RKO (cell line): ENCODE measurements at regions not wholly inside any gene's neighbourhood (a gene's known extent, or its start where the extent isn't known, plus 50 kb on each side); places are given as distances from the start of the nearest gene placed in this dataset.
"Not testable (repeated sequence)": the region's sequence is repeated elsewhere in the genome, so short reads cannot be mapped to it uniquely, and the experiment has no call there.

Experiments
- DNase-seq: peaks from one replicate; pipeline ENCODE4 v3.0.0-alpha.2; 2016; ENCODE audit warnings: low spot score

DNA sequence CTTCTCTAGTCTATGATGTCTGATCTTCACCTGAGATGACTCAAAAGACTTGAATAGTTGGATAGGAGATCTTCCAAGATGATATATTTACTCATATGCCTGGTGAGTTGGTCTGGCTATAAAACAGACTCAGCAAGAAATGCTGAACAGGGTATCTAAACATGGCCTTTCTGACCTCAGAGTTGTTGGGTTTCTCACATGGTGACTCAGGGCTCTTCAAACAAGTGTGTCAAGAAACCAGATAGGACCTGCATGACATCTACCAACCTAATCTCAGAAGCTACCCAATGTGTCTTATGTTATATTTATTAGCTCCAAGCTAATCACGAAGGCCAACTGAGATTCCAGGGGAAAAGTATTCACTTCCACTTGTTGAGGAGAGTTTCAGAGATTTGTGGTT lies 1477.3 kb downstream of the CDH8 start:
- no peak for DNase-seq

DNA sequence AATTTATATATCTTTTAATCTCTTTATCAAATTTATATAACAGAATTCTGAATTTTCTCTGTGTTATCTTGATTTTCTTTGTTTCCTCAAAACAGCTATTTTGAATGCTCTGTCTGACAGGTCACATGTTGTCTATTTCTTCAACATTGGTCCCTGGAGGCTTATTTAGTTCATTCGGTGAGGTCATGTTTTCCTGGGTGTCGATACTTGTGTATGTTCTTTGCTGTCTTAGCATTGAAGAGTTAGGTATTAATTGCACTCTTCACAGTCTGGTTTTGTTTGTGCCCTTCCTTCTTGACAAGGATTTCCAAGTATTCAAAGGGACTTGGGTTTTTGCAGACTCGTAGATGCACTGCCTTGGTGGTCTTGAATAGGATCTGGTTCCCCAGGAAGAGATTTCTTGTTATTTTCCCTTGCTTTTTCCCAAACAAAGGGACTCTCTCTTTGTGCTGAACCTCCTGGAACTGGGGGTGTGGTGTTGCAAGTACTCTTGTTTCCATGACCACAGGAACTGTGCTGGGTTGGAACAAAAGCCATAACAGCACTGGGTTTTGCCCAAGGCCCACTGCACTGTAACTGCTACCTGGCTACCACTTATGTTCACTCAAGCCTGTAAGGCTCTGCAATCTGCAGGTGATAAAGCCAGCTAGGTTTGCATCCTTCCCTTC lies 1483.0 kb downstream of the CDH8 start:
- no peak for DNase-seq

DNA sequence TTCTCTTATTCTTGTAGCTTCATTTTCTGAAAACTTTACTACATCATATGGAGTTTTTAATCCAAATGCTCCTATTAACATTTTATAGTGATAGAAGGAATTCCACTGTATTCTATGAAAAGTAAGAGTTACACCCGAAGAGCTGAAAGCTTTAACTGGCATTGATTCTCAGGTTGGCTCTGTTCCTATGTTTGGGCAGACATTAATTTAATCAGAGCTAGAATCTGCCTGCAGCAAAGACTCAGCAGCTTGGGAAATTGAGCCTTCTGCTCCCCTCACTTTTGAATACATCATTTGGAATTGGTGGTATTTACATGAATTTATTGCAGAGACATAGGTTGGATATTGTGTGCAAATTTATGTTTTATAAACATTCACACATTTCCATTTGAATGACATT lies 1494.7 kb downstream of the CDH8 start:
- DNase-seq = no peak

DNA sequence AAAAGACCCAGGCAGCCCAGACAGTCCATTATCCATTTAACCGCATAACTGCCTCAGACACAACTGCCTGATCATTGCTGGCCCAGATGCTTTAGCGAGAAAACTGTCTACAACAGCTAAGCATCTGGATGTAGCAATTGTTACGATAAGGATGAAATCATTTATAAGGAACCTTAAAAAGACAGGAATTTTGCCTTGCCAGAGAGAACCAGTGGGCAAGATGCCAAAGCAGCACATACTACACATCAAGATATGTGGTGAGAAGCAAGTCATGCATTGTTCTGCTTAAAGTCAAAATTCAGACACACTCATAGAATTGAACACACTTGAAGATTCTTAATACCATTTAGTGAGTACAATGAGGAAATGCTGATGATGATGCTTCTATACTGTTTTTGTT lies 1525.3 kb downstream of the CDH8 start:
- DNase-seq = no peak

DNA sequence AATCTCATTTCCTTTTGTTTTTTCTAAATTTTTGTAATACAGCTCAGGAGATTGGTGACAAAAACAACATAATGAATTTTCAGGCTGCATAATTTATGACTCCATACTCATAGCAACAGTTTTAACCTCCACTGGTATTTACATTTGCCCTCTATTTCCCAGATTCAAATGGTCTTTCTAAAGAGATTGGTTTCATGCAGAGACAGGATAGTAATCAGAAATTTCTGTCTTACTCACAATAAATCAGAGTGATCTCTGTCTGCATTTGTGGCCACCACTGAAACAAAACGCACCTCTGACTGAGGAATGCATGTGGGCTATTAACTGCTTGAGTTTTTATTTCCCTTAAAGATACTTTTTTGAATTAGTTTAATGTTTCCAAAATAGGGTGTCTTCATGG lies 1526.0 kb downstream of the CDH8 start:
- no peak for DNase-seq

DNA sequence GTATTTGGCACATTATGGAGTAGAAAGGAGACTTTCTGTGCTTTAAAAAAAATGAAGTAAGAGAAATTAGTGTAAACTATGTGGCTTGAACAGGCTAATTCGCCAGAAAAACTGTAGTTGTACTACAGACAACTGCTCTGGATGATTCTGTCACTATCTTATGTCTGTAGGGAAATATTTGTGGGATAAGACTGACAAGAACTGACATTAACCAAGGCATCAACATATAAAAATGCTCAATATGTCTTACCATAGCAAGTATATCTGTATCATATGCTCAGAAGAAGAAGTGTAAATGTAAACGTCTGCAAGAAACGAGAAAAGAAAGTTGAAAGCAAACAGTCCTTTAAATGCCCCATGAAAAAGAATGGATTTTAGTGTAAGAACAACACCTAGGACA lies 1545.0 kb downstream of the CDH8 start:
- DNase-seq = no peak

DNA sequence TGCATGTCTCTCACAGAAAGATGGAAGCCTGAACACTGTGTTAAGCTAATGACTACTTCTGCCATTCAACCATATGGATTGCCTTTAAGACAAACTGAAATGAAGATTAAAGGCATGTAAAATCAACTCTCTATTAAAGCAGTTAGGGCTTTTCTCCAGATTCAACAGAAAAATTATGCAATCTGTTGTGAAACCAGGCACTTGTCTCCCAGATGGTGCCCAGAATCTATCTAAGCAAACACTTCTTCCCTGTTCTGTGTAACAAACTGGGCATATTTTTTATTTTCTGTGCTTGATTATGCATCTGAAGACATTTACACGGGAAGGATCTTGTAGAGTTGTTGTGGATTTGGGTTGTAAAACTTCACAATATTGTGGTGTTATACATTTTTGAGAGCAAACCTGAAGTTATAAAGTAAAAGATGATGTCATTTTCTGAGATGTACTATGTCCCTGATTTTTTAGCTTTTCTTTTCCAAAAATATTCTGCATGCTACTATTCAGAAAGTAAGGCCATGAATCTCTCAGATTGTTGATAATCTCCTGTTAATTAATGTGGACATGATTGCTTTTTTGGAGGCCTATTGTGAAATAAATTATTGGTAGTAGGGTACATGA lies 1550.3 kb downstream of the CDH8 start:
- no peak for DNase-seq

DNA sequence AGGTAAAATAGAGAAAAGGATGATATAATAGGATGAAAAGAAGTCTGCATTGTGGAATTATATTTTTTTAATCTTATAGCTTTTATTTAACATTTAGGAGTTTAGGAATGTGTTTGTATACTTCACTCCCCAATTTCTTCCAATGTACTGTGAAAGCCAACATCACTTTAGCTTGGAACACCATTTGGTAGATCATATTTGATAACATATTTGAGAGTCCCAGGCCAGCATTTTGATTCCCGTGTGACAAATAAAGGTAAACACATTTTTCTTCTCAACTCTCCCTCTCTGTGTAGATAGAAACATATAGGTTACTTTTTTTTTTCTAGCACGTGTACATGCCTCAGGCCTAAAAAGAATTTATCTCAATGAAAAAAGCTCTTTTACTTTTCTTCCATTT lies 1551.3 kb downstream of the CDH8 start:
- DNase-seq = no peak

DNA sequence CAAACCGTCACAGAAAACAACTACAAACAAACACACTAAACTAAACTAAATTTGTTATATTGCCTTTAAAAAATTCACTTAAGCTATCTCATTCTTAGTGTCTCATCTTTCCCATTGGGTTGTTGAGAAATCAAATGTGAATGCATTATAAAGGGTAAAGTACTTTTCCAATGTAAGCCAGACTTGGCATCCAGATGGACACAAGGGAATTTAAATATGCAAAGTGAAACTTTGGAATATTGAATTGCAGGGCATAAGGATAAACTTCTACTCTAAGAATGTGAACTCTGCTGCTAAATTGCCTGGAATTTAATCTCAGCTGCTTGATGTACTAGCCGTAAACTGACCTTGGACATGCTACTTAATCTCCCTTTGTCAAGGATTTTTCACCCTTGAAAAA lies 1554.6 kb downstream of the CDH8 start:
- DNase-seq = no peak

DNA sequence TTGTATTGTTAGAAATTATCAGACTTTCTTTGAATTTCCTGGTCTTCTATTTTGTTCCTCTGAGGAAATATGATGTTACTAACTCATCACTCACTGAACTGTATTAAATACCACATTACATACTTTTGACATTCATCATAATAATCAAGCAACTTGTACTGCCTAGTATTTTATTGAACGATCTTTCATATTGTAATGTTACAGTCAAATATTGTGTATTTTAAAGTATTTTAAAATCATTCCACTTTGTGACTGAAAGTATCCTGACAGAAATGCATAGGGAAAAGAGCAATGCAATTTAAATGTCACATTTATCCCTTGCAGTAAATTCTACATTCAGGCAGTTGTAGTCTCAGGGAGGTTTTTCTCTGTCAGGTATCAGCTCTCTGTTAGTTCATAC lies 1557.4 kb downstream of the CDH8 start:
- DNase-seq = no peak

DNA sequence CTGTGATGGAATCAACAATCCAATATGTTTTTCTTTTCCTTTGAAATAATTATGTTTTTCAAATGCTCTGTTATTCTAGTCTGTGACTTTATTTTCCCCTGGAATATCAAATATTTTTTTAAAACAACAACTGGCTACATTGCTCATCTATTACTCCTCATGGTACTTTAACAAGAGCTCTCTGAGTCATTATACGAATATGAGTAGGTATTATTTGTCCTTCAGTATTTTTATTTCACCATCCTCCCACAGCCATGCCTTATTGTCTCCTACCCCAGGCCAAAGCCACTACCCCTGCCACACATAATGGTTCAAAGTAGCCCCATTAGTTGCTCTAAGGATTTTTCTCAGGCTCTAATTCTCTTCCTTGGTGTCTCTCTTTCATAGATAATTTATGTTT lies 1572.3 kb downstream of the CDH8 start:
- DNase-seq = no peak

DNA sequence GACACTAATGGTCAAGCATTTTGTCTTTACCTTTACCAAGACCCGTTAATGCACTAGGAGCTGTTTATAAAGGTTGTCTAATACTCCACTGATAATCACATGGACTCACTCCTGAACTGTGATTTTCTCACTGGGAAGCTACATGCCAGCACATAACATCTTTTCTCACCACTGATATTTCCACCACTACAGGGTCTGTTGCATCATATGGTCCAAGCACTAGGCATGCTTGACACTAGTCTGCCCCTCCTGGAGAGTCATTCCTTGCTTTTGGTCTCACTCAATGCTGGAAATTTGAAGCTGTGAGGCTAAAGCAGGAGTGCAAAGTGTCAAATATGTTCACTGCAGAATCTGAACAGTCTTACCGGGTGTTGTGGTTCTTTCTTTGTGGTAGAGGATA lies 1576.8 kb downstream of the CDH8 start:
- DNase-seq = peak; percentile 4

DNA sequence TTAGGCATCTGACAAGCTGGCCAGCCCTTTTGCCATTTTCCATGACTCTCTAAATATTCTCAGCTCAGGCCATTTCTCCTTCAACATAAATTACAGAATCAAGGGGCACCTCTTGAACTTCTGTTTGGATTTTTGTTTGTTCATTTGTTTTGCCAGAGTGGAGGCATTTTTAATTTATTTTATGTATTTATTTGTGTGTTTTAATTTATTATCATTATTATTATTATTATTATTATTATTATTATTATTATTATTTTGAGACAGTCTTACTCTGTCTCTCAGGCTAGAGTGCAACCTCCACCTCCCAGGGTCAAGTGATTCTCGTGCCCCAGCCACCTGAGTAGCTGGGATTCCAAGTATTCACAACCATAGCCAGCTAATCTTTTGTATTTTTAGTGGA lies 1578.0 kb downstream of the CDH8 start:
- DNase-seq = no peak

DNA sequence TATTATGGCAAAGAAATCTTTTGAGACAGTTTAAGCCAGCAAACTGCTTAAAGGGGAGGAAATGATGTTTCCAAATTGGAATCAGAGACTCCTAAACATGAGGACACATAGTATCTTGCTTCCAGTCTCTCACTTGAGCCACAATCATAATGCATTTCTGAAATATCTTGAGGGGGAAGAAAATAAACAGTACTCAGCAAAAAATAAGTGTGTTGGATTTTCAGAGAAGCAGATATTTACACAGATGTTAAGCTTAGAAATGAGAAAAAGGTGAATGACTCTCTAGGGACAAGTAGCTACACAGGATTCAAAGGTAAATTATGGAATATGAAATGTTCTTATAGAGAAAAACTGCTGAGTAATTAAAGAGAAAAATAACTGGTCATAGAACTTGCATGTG lies 1583.6 kb downstream of the CDH8 start:
- no peak for DNase-seq

DNA sequence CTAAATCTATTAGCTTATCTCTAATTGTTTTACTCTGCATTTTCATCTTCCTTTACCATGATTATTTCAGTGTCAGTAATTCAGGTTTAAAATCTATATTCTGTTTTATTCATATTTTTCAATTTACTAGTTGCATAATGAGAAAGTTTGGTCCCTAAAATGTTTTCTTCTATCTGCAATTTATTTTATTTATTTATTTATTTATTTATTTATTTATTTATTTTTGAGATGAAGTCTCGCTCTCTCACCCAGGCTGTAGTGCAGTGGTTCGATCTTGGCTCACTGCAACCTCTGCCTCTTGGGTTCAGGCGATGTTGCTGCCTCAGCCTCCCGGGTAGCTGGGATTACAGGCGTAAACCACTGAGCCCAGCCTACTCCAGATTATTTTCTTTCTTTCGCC lies 1597.3 kb downstream of the CDH8 start:
- no peak for DNase-seq

DNA sequence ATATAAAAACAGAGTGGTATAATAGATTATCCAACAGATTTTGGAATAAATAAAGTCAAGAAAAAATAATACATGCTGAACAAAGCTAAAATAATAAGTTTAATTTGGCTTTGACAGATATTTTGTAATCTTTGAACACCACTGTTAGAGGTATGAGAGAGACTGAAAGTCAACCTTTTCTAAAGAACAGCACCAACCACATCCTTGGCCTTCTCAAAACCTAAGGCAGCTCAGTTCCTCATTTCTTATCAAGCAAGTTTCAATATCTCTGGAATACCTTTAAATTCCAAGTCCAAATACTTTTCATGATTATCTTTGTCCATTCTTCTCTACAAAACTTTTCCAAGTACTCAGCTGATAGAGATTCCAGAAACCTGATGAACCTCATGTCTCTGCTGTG lies 1603.8 kb downstream of the CDH8 start:
- no peak for DNase-seq

DNA sequence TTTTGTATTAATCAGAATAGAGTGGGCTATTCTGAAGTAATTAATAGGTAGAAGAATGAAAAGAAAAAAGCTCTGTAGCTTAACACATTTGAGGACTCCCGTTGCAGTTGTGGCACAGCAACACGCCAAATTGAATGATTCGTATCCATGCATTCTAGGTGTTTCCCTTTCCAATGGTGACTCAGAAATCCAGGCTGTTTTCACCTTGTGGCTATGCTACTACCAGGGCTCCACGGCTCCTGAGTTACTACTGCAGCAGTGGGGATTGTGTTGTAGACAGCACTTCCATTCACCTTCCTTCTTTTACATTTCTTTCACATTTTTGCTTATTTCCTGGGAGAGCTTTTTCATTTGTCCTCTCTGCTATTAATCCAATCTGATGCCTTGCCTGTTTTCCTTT lies 1616.4 kb downstream of the CDH8 start:
- no peak for DNase-seq

DNA sequence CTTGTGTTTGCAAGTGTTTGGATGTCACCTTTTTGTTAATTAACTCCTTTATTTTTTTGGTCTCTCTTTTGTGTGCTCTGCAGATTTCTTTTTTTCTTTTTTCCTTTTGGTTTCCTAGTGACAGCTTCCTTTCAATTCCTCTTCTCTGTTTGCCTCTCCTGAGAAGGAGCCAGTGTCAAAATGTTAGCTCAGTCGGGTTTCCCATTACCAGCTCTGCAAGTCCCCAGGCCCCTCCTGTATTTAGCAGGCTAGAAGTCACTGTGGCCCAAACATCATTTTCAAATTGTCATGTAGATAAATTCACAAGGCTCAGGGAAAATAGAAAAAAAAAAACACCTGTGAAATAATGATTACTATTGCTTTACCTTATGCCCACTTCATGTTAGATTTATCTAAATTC lies 1621.6 kb downstream of the CDH8 start:
- no peak for DNase-seq

DNA sequence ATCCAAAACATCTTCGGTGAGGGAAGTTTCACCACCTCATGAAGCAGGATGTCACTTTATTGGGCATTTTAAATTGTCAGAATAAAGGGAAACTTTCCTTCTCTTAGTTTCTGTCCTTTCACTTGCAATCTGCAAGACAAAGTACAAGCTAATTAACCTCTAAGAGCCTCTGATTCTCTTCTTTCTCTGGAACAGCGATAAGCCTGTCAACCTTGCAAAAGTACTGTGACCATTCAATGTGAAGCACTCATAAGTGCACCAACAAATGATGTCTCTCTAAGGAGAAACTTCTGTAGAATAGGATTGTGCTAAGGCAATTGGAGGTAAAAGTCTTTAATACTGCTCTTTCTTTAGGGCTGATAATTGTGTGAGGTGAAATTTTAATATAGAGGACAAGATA lies 1622.3 kb downstream of the CDH8 start:
- no peak for DNase-seq

DNA sequence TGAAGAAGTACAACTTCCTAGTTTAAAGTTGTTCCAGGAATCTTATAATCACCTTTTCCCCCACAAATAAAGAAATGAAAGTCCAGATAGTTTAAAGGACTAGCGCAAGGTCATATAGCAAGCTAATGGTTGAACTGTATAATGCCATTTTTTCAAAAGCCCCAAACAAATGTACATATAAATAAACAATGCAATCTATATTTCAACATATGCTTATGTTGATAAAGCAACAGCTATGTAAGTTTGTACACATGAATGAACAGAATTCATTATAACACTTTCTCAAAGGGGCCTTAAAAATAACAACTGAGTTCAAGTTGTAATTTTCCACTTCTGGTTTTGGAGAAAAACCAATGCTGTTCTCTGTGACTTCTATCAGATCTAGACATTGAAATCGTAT lies 1628.6 kb downstream of the CDH8 start:
- DNase-seq = no peak

DNA sequence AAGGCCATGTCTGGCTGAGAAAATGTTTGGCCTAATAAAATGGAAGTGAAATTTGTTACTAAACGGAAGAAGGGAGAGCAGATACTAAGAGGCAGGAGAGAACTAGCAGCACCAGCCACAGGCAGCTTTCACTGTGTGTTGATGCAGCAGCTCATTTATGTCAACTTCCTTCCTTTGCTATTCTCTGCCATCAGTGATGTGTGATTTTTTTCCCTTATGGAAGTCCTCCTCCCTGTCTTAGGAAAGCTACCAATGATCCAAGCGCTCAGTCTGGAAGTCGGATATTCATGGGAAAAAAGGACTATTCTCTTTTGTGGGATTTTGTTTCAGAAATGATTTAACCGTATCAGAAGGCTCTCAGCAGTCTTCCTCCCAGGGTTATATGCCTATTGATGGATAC lies 1629.2 kb downstream of the CDH8 start:
- DNase-seq = no peak

DNA sequence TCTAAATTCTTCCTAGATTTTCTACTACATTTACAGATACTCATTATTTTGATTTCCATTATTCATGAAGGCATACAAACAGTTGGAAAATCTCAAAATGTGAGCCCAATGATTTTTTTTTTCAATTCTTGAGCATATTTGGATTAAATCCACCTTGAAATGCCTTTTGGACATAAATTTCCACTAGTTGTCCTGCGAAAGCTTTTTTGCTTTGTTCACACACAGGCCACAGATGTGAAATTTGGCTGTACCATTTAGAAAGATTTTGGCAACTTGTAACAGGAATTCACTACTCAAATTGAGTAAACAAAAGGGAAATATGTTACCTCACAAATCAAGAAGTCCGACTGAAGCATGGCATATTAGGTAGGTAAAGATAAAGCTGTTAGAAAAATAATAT lies 1631.0 kb downstream of the CDH8 start:
- DNase-seq = no peak

DNA sequence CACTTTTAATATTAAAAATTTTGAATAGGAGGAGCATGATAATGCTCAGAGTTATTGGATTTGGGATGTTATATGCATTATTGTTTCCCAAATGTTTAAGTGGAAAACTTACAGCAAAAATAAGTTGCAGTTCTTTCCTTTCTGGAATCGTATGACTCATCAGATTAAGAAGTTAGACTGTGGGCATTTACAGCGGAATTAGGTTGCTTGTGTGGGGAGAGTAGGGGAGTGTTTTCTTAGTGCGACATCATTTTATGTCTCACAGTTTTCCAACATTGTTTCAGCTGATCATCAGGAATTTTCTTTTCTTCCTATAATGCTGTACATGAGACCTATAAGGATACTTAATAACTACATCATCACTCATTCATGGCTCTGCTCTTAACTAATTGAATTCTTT lies 1631.8 kb downstream of the CDH8 start:
- DNase-seq = no peak

DNA sequence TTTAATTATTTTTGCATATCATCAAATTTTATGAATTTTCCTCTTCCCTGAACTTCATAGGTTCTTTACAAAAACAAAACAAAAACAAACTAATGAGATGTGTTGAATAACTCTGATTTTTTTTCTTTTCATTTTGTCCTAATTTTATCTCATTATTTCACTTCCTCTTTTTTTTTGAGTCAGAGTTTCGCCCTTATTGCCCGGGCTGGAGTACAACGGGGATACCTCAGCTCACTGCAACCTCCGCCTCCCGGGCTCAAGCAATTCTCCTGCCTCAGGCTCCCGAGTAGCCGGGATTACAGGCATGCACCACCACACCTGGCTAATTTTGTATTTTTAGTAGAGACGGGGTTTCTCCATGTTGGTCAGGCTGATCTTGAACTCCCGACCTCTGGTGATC lies 1633.3 kb downstream of the CDH8 start:
- DNase-seq = not testable (repeated sequence)
